ENCODE measurements at regions not wholly inside any gene's neighbourhood (a gene's known extent, or its start where the extent isn't known, plus 50 kb on each side); places are given as distances from the start of the nearest gene placed in this dataset.
A peak's percentile ranks its signal among the peaks of the same experiment; 100 is the strongest.

DNA sequence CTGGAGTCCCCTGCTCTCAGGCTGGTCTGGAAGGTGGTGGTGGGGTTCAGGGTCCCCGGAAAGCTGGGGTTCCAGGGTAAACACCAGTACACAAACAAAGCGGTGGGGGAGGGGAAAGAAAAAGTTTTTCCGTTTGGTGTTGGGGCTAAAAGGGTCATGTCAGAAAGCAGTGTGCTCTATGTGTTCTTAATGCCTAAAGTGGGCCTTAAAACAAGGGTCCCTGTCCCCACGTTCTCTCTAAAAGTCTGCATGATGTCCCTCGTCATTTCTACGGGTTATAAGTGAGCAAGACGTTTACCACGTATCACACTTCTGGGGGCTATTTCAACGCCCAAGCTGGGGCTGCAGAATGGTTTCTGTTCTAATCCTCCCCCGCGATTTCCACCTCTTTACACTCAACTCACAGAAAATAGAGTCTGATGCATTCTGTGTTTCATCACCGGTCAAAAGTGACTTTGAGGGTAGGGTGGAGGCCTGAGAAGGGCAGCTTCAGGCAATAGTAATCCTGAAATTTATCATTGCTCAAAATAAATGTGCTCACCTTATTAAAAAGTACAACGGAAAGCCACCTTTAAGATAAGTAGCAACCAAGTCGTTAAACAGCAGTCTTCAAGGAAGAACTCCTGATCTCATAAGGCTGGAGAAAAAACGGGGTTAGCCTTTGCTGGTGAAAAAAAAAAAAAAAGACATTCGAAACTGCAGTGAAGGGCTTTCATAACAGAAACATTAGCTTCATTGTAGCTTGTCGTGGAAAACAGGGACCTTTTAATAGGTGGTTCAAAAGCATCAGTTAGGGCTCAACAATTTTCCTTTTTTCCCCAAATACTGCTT, 63.9 kb upstream of the PTGR2 start:
- H3K36me3 ChIP-seq (ENCODE audit: control insufficient read depth in 2 of 2, extremely low read depth in 1 of 2, insufficient read depth in 2 of 2, low read length in 2 of 2) = no peaks in the 10 kb centered on the region
- peak overlapping the region; percentile 96 for H3K4me2 ChIP-seq (ENCODE audit: insufficient read depth, low read length)
- TF ChIP-seq GATA2 (IDR thresholded peaks at IDR 0.05; ENCODE audit: insufficient read depth, insufficient read length, low read depth, low read length) (no peak), EZH2 (IDR thresholded peaks at IDR 0.05; ENCODE audit: borderline replicate concordance, low read depth, low read length, severe bottlenecking) (no peak), FOS (IDR thresholded peaks at IDR 0.05; ENCODE audit: borderline replicate concordance, insufficient read depth, low read length) (no peak), POLR2AphosphoS5 (IDR thresholded peaks at IDR 0.05; ENCODE audit: insufficient read depth, low read depth, low read length) (no peak), MYC (IDR thresholded peaks at IDR 0.05; ENCODE audit: low read depth, low read length) (no peak), POLR2A (IDR thresholded peaks at IDR 0.05; ENCODE audit: low read depth, low read length) (no peak), JUN (IDR thresholded peaks at IDR 0.05; ENCODE audit: borderline replicate concordance, insufficient read depth, insufficient read length, low read depth) (no peak), CTCF (IDR thresholded peaks at IDR 0.05; ENCODE audit: extremely low read depth in 1 of 2, insufficient read depth in 1 of 2, low read depth in 1 of 2, low read length in 2 of 2) (no peak)
- TF ChIP-seq, protein P1, sequence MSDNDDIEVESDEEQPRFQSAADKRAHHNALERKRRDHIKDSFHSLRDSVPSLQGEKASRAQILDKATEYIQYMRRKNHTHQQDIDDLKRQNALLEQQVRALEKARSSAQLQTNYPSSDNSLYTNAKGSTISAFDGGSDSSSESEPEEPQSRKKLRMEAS (IDR thresholded peaks at IDR 0.05; ENCODE audit: insufficient read depth, insufficient read length) = no peak
- no peaks in the 10 kb centered on the region for H3K27me3 ChIP-seq (ENCODE audit: control insufficient read depth in 2 of 2, insufficient read depth in 2 of 2, low read length in 2 of 2)
- ChIA-PET POLR2A (interaction anchor here (0.7 to 1.8 kb wide), 2 partner anchors 28 to 29 kb away, joined by 3 to 8 read pairs; a partner anchor contains a TSS), CTCF (interaction anchor here (0.9 to 2.4 kb wide), 7 partner anchors 10 to 99 kb away, joined by 3 to 20 read pairs (median 4); partner anchors contain the start of gene ZNF410)
- dilution Hi-C loops (cut with MboI; ENCODE audit: extremely low pct_ligation_motif_present, low sequenced_read_pairs) (no loop called here), intact Hi-C loops (cut with micrococcal nuclease) (loop anchor here (2.0 kb wide), 1 partner anchor 35 kb away; no protein-coding TSS in a partner anchor)
- DNase-seq (ENCODE audit: low read depth, low spot score) (peak; percentile 56), FAIRE-seq (no peak)
- no peaks in the 10 kb centered on the region for H3K9me1 ChIP-seq (replicated peaks; ENCODE audit: control insufficient read depth, extremely low read depth, insufficient read depth, low read length)
- H3K27ac ChIP-seq (ENCODE audit: insufficient read depth, low read depth, low read length) = peak overlapping the region; percentile 93
- H3K9ac ChIP-seq (replicated peaks; ENCODE audit: extremely low read depth, insufficient read depth, low read length) = peak overlapping the region; percentile 96
- no peaks in the 10 kb centered on the region for H3K9me3 ChIP-seq (replicated peaks; ENCODE audit: control insufficient read depth, insufficient read depth, low read length)
- no peaks in the 10 kb centered on the region for H4K20me1 ChIP-seq (replicated peaks; ENCODE audit: control insufficient read depth, extremely low read depth, insufficient read depth, low read length)
- H2AFZ ChIP-seq (ENCODE audit: low read depth, low read length) = peak overlapping the region; percentile 16
- H3K79me2 ChIP-seq (ENCODE audit: control insufficient read depth, insufficient read depth, low read length) = peaks cover 54% of the 10 kb centered on the region
- peak overlapping the region; percentile 33 to 83 (median 53) for H3K4me3 ChIP-seq (replicated peaks in 1 of 3; ENCODE audit: insufficient read depth in 1 of 3, low read depth in 1 of 3, low read length in 3 of 3)
- peaks cover 53% of the 10 kb centered on the region for H3K4me1 ChIP-seq (ENCODE audit: control insufficient read depth, extremely low read depth, insufficient read depth, low read length)
- TSS peak; percentile 53 for BruUV-seq (replicated peaks)
